Ascending aorta (tissue), 2 donors: ENCODE measurements at regions not wholly inside any gene's neighbourhood (a gene's known extent, or its start where the extent isn't known, plus 50 kb on each side); places are given as distances from the start of the nearest gene placed in this dataset.

Experiments
- DNase-seq, 2 donors: peaks; one replicate each; pipeline ENCODE4 v3.0.0-alpha.2; 2019; ENCODE audit warnings: low spot score in 2 of 2
- H3K27ac ChIP-seq, 2 donors: fragments of 200-600 bp; sonication (generic); one replicate each; pipeline ENCODE4 v1.5.1; 2016 to 2017; ENCODE audit warnings: mild to moderate bottlenecking in 1 of 2
- H3K27me3 ChIP-seq: fragments of 200-600 bp; sonication (generic); one replicate; pipeline ENCODE4 v1.5.1; 2017
- H3K36me3 ChIP-seq, 2 donors: fragments of 200-600 bp; sonication (generic); one replicate each; pipeline ENCODE4 v1.5.1; 2016
- H3K4me1 ChIP-seq, 2 donors: fragments of 200-600 bp; sonication (generic); one replicate each; pipeline ENCODE4 v1.5.1; 2016 to 2017; ENCODE audit warnings: mild to moderate bottlenecking in 1 of 2
- H3K4me3 ChIP-seq, 2 donors: fragments of 200-600 bp; sonication (generic); one replicate each; pipeline ENCODE4 v1.5.1; 2016 to 2017; ENCODE audit warnings: mild to moderate bottlenecking in 1 of 2
- H3K9me3 ChIP-seq, 2 donors: fragments of 200-600 bp; sonication (generic); one replicate each; pipeline ENCODE4 v1.5.1; 2016
- intact Hi-C: fragments of 100-400 bp; cut with DNase I; formaldehyde crosslinking; loops from one replicate; pipeline ENCODE4 v1.15.1; 2023
- TF ChIP-seq, protein P1 (sequence below), 3 experiments: fragments of 200-600 bp in 2 of 3; fragments of 450-650 bp in 1 of 3; sonication (generic) in 2 of 3; IDR thresholded peaks; one replicate each; pipeline ENCODE4 v1.5.1; 2016 to 2019; ENCODE audit warnings: antibody characterized with exemption in 3 of 3, mild to moderate bottlenecking in 1 of 3, moderate library complexity in 1 of 3

DNA sequence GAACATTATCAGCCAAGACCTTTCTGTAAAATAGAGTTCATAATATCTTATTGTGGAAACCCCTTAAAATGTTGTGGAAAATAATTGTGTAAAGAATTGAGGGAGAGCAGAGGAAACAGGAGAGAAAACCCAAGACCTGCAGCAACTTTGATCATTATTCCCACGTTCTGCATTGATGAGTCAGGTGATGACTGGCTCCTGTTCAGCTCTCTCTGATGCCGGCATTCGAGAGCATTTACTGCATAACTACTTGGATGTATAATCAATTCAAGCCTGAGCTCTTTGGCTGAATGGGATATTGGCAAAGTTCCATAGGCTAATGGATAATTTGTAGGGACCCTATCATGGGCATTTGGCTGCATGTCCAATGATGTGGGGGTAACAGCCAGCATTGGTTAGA is 176.3 kb upstream of the ARID2 start:
- TF ChIP-seq, protein P1, sequence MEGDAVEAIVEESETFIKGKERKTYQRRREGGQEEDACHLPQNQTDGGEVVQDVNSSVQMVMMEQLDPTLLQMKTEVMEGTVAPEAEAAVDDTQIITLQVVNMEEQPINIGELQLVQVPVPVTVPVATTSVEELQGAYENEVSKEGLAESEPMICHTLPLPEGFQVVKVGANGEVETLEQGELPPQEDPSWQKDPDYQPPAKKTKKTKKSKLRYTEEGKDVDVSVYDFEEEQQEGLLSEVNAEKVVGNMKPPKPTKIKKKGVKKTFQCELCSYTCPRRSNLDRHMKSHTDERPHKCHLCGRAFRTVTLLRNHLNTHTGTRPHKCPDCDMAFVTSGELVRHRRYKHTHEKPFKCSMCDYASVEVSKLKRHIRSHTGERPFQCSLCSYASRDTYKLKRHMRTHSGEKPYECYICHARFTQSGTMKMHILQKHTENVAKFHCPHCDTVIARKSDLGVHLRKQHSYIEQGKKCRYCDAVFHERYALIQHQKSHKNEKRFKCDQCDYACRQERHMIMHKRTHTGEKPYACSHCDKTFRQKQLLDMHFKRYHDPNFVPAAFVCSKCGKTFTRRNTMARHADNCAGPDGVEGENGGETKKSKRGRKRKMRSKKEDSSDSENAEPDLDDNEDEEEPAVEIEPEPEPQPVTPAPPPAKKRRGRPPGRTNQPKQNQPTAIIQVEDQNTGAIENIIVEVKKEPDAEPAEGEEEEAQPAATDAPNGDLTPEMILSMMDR (IDR thresholded peaks at IDR 0.05): no peak
- H3K9me3 ChIP-seq: no peaks in the 10 kb centered on the region
- no peak for DNase-seq
- no peak overlapping the region for H3K4me3 ChIP-seq
- no peaks in the 10 kb centered on the region for H3K27me3 ChIP-seq
- H3K36me3 ChIP-seq: no peaks in the 10 kb centered on the region
- H3K4me1 ChIP-seq: no peaks in the 10 kb centered on the region
- H3K27ac ChIP-seq: no peak overlapping the region
- intact Hi-C loops: no loop called here

DNA sequence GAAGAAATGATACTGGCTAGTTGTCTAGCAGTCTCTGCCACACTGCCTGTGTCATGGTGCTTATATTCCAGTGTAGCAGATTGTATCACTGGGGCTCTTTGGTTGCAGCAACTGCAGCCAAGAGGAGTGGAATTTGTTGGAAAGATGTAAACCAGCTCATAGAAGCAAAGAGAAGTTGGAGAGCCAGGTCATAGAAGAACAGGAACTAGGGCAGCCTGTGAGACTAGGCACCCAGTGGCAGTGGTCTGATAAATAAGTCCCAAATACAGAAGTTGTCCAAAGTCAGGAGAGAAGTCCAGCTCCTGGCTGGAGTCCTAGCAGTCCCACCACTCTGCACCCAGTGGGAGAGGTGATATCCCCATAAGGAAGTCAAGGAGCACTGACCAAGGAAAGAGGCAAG is 172.5 kb upstream of the ARID2 start:
- intact Hi-C loops: no loop called here
- no peaks in the 10 kb centered on the region for H3K36me3 ChIP-seq
- H3K27ac ChIP-seq: no peak overlapping the region
- no peaks in the 10 kb centered on the region for H3K27me3 ChIP-seq
- H3K4me1 ChIP-seq: no peaks in the 10 kb centered on the region
- no peak for DNase-seq
- TF ChIP-seq, protein P1 (IDR thresholded peaks at IDR 0.05): no peak
- no peak overlapping the region for H3K4me3 ChIP-seq
- no peaks in the 10 kb centered on the region for H3K9me3 ChIP-seq

DNA sequence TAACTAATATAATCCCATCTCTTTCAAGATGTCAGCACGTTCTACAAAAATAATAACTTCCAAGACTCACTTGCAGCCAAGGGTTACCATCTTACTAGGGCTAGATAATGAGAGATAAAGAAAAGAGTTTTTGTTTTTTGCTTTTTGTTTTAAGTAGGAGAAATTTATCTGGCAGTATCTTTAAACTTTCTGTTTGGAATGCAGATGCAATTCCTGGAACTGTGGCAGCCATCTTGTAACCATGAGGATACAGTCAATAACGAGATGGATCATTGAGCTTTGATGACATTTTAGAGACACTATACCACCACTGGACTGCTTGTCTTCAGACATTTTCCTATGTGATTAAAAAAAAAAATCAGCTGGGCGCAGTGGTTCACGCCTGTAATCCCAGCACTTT is 171.2 kb upstream of the ARID2 start:
- intact Hi-C loops: no loop called here
- Histone ChIP-seq H3K4me1 (no peaks in the 10 kb centered on the region), H3K27me3 (no peaks in the 10 kb centered on the region), H3K4me3 (no peak overlapping the region), H3K36me3 (no peaks in the 10 kb centered on the region), H3K27ac (no peak overlapping the region), H3K9me3 (no peaks in the 10 kb centered on the region)
- TF ChIP-seq, protein P1 (IDR thresholded peaks at IDR 0.05): no peak
- no peak for DNase-seq

DNA sequence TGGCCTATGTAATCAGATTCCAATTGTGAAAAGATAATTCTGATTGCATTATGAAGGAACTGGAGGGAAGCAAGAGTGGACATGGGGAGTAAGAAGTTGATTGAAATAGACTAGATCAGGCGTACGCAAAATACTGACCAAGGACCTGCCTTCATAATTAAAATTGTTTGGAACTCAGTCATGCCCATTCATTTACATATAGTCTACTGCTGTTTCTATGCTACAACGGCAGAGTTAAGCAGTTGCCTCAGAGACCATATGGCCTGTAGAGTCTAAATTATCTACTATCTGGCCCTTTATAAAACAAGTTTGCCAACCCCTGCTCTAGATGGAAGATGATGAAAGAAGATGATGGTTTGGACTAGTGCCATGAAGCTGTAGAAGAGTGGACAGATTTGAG is 170.0 kb upstream of the ARID2 start:
- H3K4me1 ChIP-seq: no peaks in the 10 kb centered on the region
- H3K4me3 ChIP-seq: no peak overlapping the region
- H3K27me3 ChIP-seq: no peaks in the 10 kb centered on the region
- no peak overlapping the region for H3K27ac ChIP-seq
- no peak for DNase-seq
- H3K9me3 ChIP-seq: no peaks in the 10 kb centered on the region
- no peaks in the 10 kb centered on the region for H3K36me3 ChIP-seq
- TF ChIP-seq, protein P1 (IDR thresholded peaks at IDR 0.05): no peak
- intact Hi-C loops: no loop called here

DNA sequence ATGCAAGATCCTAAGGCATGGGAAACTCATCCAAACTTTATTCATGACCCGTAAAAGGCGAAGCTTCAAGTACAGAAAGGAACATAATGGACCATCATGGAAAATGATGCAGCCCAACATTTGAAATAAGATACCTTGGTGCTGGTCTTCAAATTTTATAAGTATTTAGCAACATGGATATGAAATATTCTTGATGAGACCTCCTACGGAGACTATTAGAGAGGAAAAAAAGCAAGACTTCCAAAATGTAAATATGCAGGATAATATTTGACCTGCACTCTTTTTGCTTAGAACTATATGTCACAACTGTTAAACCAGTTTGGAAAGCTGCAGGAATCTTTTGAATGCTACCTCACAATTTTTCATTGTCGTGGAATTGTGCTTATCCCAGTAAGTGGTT is 168.8 kb upstream of the ARID2 start:
- DNase-seq: no peak
- intact Hi-C loops: no loop called here
- Histone ChIP-seq H3K4me3 (no peak overlapping the region), H3K4me1 (no peaks in the 10 kb centered on the region), H3K36me3 (no peaks in the 10 kb centered on the region), H3K27me3 (no peaks in the 10 kb centered on the region), H3K9me3 (no peaks in the 10 kb centered on the region), H3K27ac (no peak overlapping the region)
- TF ChIP-seq, protein P1 (IDR thresholded peaks at IDR 0.05): no peak

DNA sequence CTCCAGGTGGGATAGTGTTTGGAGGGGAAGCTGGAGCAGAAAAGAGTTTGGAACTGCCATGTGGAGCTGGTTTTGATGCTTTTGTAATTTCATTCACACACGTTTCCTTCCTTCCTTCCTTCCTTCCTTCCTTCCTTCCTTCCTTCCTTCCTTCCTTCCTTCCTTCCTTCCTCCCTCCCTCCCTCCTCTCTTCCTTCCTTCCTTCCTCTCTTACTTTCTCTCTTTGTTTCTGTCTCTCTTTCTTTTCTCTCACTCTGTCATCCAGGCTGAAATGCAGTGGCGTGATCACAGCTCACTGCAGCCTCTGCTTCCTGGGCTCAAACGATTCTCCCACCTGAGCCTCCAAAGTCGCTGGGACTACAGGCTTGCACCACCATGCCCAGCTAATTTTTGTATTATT is 168.0 kb upstream of the ARID2 start:
- H3K4me1 ChIP-seq: no peaks in the 10 kb centered on the region
- DNase-seq: no peak
- intact Hi-C loops: no loop called here
- H3K27ac ChIP-seq: no peak overlapping the region
- H3K9me3 ChIP-seq: no peaks in the 10 kb centered on the region
- H3K4me3 ChIP-seq: no peak overlapping the region
- H3K27me3 ChIP-seq: no peaks in the 10 kb centered on the region
- no peaks in the 10 kb centered on the region for H3K36me3 ChIP-seq
- TF ChIP-seq, protein P1 (IDR thresholded peaks at IDR 0.05): no peak
